ENCODE measurements at regions not wholly inside any gene's neighbourhood (a gene's known extent, or its start where the extent isn't known, plus 50 kb on each side); places are given as distances from the start of the nearest gene placed in this dataset.

GRCh38 chr21:35422011-35422410 is 372.9 kb upstream of the RUNX1 start:
- no peak for TF ChIP-seq CTCF (IDR thresholded peaks at IDR 0.05)
- TF ChIP-seq POLR2A (IDR thresholded peaks at IDR 0.05): no peak

Measured in heart left ventricle (tissue), 13 donors.